ENCODE measurements at regions not wholly inside any gene's neighbourhood (a gene's known extent, or its start where the extent isn't known, plus 50 kb on each side); places are given as distances from the start of the nearest gene placed in this dataset.
A peak's percentile ranks its signal among the peaks of the same experiment; 100 is the strongest.

DNA sequence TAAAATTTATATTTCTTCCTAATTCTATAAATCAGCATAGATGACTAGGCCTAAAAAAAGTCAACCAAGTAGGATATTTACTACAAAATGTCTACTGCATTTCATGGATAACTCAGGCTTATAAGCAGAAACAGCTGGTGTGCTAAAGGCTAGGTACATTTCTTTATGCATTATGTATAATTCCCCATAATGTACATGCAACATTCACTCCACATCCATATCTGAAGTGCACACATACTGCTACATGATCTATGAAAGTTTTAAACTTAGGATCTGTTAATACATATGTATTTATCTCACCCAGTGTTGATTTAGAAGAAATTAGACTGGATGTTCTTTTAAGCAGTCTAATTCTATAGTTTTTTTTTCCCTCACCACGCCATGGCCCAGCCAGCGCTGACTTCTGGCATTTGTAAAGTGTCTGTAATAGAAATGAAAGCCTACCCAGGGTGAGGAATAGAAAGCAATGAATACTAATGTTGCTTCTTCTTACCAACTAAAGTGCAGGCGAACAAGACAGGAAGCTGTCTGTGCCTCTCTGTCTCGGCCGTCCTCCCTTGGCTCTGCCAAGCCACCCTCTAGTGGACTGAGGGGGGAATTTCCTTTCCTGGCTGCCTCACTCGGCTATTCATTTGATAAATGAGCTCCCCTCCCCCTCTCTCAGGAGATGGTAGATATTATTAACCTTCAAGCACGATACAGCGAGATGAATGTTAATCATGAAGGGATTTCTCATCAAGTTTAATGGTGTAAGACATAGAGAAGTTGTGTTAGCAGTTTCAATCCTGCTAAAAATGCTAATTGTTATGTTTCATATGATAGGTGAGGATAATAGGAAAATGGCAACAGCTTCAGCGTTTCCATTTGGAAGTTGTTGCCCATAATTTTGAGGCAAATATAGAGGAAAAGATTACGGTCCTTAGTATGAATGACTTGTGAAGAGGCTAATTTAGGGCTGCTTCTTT lies 384.5 kb downstream of the MTX2 start:
- peak; percentile 48 for DNase-seq

DNA sequence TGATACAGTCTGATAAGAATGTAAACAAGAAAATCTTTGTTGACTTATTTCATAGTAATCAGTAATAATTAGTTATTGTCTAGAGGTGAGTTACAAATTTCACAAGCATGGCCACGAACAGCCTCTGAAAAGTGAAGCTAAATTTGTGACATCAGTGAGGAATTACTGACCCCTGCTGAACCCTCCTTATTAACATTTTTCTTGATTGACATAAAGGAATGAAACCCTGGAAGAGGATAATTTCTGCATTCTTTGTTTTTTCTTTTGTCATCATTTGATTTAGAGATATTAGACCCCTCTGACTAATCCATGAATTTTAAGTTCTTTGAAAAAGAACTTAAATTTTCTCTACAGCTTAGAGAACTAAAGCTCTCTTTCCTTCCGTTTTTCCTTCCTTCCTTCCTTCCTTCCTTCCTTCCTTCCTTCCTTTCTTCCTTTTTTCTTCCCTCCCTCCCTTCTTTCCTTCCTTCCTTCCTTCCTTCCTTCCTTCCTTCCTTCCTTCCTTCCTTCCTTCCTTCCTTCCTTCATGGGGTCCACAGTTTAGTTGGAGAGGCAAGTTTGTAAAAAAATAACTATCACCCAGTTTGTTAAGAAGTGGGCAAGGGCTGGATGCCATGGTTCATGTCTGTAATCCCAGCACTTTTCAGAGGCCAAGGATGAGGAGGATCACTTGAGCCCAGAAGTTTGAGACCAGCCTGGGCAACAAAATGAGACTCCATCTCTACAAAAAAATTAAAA lies 387.0 kb downstream of the MTX2 start:
- DNase-seq = no peak

DNA sequence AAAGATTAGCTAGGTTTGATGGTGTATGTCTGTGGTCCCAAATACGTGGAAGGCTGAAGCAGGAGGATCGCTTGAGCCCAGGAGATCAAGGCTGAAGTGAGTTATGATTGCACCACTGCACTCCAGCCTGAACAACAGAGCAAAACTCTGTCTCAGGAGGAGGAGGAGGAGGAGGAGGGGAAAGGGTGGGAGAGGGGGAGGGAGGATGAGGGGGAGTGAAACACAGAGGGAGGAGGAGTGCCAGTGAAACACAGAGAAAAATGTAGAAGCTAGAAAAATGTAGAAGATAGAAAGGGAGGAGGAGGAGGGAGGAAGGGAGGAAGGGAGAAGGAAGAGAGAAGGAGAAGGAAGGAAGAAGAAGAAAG lies 387.5 kb downstream of the MTX2 start:
- DNase-seq = no peak

DNA sequence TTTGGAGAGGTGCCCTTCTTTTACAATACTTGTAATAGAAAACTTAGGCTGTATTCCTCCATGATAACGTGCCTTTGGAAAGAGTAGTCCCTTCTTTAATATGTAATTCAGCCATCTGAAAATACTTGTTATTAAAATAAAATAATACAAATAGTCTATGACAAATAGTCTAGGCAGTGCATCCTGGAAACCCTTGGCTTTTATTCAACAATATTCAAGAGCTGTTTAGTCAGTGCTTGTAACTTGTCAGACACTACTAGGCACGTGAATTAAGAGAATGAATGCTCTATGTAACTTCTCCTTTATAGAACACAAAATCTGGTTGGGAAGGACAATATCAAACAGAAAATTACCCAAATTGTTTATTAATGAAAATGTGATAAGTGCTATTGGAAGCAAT lies 388.2 kb downstream of the MTX2 start:
- DNase-seq = no peak

DNA sequence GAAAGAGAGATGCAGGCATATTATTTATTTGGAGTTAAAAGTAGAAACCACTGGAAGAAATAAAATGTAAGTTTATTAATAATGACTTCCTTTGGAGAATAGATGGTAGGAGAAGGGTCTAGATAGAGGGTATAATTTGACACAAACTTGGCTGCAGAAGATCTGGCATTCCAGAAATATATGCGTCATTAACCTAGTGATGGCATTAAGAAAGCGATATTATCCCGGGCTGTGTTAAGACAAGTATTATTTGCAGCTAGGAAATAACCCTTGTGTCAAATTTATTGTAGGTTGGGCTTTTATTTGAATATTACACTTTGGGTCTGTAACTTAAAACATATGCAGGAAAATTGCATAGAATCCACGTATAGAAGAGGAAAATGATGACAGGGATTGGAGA lies 389.5 kb downstream of the MTX2 start:
- no peak for DNase-seq

DNA sequence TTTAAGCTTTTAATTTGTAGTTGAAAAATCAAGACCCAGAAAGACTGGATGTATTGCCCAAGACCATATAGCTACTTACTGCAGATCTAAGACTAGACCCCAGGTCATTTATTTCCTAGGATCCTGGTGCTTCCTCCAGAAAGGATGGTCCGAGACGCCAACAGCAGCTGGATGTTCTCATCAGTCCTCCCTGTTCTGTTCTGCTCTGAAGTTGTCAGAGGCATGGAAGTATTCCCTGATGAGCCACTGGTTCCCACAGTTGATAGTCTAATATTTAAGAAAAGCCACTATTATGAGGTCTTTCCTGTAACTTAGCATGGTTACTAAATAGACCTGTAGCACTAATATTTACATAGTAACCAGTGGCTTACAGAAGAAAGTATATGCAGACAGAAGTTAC lies 393.5 kb downstream of the MTX2 start:
- no peak for DNase-seq

DNA sequence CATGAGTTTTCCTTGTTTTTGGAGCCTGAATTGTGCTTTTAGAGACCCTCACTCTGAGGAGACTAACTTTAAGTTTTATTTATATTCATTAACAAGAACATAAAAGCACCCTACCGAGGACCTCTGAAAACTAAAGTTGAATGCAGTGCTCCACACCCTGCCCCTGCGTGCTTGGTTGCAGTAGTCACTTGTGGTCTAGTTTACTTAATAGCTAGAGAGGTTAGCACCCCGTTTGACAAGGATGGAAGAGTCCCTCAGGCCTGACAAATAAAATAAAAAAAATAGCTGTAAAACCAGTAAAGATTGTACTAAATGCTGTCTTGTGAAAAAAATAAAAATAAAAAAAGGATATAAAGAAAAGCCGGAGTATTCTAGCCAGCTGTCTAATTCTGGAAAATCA lies 395.2 kb downstream of the MTX2 start:
- no peak for DNase-seq

DNA sequence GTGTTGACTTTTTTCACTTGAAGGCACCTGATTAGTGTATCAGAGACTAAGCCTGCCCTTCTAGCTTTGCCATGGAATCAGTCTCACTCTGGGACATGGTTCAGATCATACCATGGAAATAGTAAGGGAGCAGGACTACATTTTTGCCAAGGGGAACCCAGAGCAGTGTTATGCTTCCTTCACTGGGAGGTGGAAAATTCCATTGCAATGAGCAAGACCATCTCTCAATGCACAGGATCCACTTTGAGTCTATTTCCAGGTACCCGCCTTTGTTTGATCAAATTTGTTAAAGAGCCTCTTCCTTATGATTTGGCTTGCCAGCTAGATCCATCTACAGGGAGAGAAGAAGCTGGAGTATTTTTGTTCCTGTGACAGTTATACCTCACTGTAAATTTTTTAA lies 395.8 kb downstream of the MTX2 start:
- DNase-seq = no peak

DNA sequence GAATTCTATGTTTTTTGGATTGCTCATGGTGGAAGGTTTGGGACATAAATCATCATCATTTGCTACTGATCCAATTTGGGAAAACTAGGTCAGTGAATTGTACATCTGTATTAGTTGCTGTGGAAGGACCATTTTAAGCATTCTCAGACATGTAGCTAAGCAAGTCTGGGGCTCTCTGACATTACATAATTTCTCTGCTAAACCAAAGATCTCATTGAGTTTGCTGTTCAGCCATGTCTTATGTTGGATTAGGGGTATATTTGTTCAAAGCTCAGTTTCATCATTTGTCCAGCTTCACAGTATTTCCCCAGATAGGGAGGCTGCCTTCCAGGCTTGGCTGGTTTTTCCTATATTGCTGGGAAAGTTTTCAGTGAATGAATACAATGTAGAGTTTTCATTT lies 399.7 kb downstream of the MTX2 start:
- DNase-seq = no peak

DNA sequence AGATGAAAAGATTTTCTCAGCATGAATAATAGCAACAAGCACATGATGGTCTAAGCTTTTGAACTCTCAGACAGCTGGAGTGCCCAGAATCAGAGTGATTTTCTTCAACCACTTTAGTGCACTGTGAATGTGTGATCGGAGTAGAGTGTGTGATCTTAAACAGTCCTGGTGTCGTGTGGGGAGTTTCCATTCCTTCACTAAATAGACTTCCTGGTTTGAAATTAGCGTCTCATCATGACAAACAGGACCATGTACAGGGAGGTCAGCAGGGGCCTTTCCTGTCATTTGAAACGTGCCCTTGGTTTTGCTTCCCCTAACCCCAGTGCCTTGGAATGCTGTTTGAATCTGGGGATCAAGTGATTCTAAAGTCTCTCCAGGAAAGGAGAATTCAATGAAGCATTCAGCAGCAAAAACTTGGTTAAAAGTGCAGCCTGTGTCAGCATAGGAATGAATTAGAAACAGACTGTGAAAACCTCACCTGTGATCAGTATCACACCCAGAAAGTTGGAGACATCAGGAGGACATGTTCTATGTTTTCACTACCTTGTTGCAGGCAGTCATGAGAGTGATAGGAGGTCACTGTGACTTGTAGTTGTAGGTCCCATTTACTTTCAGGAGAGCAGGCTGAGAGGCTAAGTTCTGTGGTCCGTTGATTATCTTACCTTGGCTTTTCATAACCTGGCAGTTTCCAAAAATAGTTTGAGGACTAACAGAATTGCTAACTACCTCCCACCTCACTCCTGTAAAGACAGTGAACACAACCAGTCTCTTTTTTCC lies 400.3 kb downstream of the MTX2 start:
- DNase-seq = no peak

DNA sequence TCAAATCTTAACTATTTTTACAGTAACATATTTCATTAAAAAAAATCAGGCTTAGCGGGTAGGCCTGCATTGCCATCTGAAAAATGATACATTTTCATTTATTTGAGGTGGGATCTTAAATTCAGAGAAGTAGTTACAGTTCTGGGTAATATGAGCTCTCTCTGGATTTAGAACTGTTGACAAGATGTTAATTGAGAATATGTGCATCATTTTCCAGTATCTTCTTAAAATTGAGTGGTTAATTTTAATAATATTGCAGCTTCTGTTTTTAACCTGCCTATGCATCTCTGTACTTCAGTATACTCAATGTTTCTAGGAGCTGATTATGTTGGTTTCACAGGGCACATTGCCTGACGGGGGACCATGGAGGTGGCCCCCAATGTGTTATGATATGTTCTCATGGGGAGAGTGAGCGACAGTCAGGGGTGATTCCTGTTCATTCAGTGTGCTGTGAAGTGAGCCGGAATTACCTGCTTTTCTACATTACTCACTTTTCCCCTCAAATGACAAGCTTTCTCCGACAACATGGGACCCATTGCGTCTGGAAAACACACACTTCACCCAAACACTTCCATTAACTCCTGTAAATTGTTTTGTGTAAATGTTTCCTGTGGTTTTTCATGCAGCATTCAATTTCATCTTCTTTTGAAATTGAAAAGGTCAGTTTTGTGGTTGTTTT lies 406.2 kb downstream of the MTX2 start:
- DNase-seq = no peak

DNA sequence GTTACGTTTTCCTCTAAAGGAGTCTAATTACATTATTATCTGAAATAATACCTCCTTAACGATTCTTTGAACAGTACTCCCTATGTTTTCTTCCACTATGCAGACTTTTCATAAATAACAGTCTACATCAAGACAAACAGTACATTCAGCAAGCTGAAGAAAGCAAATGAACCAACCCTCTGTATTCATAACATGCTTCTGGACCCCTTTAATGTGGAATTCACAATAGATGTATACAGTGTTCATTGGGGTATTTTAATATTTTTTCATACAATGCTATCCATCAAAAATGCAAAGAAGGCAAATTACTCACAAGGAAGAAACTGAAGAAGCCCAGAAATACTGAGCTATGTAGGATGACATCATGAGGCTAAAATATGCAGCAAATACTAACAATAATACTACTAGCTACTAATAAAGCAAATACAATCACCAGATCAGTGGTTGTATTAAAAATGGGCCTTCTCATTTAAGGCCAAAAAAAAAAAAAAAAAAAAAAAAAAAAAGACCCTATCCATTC lies 408.6 kb downstream of the MTX2 start:
- no peak for DNase-seq

DNA sequence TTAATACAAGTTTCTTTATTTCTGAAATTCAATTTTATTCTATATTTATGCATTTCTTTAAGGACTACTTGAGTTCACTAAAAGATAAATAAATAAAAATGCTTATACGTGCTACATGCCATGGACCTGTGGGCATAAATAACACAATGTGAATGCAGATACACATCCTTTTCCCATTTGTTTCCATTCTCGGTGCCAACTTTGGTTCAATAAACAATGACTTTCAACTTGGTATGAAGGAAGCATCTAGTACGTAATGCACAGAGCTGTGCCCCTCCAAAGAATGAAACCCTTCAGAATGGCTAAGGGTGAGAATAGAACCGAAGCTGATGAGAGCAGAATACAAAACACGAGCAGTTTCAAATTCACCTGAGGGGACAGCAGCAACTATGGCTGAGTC lies 409.3 kb downstream of the MTX2 start:
- no peak for DNase-seq

DNA sequence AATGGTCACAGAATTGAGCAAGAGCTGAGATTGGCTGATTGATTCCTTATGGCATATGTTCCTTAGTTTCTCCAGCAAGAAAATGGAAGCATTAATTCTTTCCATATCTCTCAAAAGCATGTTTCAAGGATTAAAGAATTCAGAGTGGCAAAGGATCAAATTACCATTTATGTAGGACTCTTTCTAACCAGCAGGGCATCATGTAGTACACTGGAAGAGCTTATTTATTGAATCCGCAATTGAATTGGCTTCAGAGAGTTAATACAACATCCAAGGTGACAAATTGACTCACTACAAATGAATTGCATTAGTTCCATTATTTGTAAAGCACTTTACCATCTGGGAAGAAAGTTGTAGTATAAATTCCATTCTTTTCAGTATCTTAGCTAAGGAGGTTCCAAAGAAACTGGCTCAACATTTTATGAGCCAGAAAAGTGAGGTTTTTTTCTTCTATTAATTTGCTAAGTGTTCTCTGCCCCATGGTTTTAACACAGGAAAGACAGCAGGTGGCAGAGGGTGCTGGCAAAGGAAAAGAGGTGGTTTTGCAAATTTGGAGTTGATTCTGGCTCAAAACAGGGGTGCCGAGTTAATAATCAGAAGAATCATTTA lies 409.9 kb downstream of the MTX2 start:
- DNase-seq = no peak

DNA sequence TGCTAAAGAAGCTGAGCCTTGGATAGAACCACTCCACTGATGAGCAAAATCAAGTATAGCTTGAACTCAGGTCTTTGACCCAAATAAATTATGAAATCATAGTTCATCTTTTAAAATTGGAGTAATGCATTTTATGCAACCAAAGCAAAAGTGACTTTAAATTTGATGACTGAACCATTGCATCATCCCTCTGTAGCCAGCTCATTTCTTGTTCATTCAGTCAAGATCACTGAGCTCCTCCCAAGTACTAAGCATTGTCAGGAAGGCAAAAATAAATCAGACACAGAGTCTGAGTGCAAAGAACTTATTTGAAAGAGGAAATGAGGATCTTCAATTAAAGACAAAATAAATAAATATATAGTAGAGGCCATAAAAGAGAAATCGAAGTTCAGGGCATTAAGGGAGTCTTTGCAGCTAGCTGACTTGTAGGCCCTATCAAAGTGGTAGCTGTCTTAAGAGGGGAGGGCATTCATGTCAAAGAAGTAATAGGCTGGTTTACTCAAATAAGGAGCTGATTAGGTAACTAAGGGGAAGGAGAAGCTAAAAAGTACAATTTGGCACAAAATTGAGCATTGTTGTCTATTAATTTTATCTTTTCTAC lies 411.8 kb downstream of the MTX2 start:
- no peak for DNase-seq

DNA sequence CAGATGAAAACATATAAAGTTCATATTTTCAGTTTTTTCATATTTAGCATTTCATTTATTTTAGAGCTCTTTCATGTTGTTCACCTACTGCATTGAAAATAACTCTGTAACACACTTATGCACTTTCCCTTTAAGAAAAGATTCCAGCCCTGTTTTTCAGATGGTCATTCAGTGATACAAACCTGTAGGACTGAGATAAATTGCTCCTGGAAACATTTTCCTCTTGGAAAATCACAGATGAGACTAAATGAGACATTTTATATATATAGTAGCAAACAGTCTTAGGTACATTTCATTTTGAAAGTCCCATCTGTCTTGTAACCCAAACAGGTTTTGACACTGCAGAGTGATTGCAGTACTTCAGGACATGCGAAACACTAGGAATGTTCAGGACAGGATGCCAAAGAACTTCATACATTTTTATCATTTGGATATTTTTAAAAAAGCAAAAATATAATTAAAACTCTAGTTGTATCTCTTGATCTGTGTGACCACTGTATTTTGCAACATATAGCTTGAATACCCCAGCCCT lies 412.4 kb downstream of the MTX2 start:
- DNase-seq = no peak

DNA sequence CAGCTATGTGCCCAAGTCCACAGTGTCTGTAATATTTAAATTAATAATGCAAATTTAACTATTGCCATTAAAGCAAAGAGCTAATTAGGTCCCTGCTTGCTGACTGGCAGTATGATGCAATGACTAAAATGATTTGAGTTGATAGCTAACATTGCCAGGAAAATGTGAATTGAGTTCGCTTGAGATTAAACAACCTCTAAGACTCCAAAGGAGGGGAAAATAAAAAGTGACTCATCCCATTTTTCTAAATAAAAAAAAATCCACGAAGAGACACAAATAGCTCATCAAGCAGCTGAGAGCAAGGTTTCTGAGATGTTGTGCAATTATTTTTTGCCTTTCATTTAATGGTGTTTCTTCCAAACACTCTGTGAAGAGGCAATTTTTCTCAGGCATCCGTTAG lies 413.0 kb downstream of the MTX2 start:
- no peak for DNase-seq

DNA sequence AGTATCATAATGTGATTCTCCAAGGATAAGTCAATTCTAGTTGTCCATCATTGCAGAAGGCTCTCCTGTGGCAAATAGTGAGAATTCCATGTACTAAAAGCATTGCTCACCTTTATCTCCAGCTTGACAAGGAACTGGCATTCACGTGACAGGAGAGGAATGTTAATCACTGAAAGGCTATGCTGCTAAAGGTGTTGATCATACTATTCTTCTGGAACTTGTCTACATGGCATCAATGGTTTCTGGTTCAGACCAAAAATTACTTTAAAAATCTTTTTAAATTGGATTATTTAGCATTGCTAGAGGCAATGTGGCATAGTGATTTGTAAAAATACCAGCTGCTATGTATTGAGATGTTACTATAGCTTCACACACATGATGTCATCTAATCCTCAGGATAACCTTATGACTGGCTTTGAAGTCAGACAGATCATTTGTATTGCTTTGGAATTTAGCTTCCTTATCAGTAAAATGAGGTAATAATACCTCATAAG lies 414.4 kb downstream of the MTX2 start:
- no peak for DNase-seq

DNA sequence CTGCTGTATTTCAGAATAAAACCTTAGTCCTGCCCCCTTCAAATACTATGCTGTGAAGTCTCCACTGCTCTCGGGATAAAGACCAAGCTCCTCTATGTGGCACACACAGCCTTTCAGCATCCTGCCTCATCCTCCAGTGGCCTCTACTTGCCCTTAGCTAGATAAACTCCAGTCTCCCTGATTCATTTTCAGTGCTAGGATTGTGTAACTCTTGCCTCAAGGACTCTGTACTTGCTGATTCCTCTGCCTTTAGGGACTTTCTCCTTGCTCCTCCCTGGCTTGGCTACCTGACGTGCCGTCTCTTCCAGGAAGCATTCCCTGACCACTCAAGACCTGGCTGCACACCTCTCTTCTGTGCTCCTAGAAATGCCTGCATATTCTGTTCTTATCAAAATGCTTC lies 416.7 kb downstream of the MTX2 start:
- no peak for DNase-seq

DNA sequence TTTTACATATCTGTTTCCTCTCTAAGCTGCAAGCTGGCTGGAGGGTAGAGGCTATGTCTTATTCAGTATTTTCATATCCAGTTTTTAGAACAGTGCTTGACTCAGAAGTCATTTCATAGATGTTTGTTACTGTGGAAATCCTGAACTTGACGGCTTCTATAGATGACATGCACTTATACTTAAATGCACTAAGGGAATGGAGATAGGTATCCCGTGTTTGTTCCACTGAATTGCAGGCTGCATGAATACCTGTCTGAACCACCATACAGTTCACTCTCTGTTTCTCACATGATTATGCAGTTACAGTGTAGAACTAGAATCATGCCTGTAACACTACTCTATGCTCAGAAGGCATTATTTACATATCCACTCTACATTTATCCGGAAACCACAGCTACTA lies 417.1 kb downstream of the MTX2 start:
- DNase-seq = no peak

DNA sequence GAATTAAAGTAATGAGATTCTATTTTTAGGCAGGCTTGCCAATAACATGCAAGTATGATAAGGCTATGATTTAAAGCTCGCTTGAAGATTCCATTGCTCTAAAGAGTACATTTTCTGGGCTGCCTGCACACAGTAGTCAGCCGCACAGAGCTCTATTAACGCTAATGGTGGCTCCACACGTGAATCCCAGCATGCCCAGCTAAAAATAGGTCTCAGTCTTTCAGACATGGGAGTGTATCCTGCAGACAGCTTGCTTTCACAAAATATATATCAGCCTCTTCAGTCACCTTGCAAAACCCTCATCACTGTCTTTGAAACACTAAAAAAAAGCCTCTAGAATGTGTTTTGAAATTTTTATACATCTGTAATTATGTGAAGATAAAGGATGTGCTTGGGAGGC lies 418.1 kb downstream of the MTX2 start:
- no peak for DNase-seq

Measured in NCI-H2029 treated with DMSO at 0.1 percent for 48 hours (cell line).